DND-41 (cell line): ENCODE measurements at regions not wholly inside any gene's neighbourhood (a gene's known extent, or its start where the extent isn't known, plus 50 kb on each side); places are given as distances from the start of the nearest gene placed in this dataset.

Experiments
- CTCF ChIP-seq: IDR thresholded peaks from 2 replicates; pipeline ENCODE4 v1.5.1; 2012; ENCODE audit warnings: borderline replicate concordance, low read length, moderate library complexity, mild to moderate bottlenecking; ENCODE audit not compliant: poor library complexity, severe bottlenecking; ENCODE audit errors: extremely low read depth
- EZH2 ChIP-seq: IDR thresholded peaks from 3 replicates; pipeline ENCODE4 v1.6.1; 2012; ENCODE audit warnings: borderline replicate concordance, low read depth, mild to moderate bottlenecking, moderate library complexity, low read length, inconsistent platforms; ENCODE audit not compliant: severe bottlenecking

GRCh38 chr12:30263434-30263833 lies 432.2 kb downstream of the IPO8 start:
- no peak for TF ChIP-seq CTCF
- TF ChIP-seq EZH2, result no peak
